ENCODE measurements at regions not wholly inside any gene's neighbourhood (a gene's known extent, or its start where the extent isn't known, plus 50 kb on each side); places are given as distances from the start of the nearest gene placed in this dataset.
"Not testable (repeated sequence)": the region's sequence is repeated elsewhere in the genome, so short reads cannot be mapped to it uniquely, and the experiment has no call there.

- DNase-seq = no peak
Measured at GRCh38 chr5:17089001-17089400, 128.4 kb upstream of the BASP1 start.

- DNase-seq = no peak
Measured at GRCh38 chr5:17089690-17090089, 127.7 kb upstream of the BASP1 start.

- DNase-seq = no peak
Measured at GRCh38 chr5:17090839-17091238, 126.6 kb upstream of the BASP1 start.

- no peak for DNase-seq
Measured at GRCh38 chr5:17094830-17095229, 122.6 kb upstream of the BASP1 start.

- peak; percentile 1 for DNase-seq
Measured at GRCh38 chr5:17096952-17097695, 120.3 kb upstream of the BASP1 start.

GRCh38 chr5:17099946-17100345, 117.5 kb upstream of the BASP1 start:
- no peak for DNase-seq

GRCh38 chr5:17103461-17103860, 114.0 kb upstream of the BASP1 start:
- DNase-seq = no peak

GRCh38 chr5:17105744-17106418, 111.5 kb upstream of the BASP1 start:
- DNase-seq = no peak

- no peak for DNase-seq
Measured at GRCh38 chr5:17106521-17106920, 110.9 kb upstream of the BASP1 start.

GRCh38 chr5:17112091-17112716, 105.2 kb upstream of the BASP1 start:
- DNase-seq = not testable (repeated sequence)

GRCh38 chr5:17113174-17113958, 104.1 kb upstream of the BASP1 start:
- no peak for DNase-seq

- DNase-seq = no peak
Measured at GRCh38 chr5:17114233-17114632, 103.2 kb upstream of the BASP1 start.

GRCh38 chr5:17114715-17115599, 102.5 kb upstream of the BASP1 start:
- no peak for DNase-seq

GRCh38 chr5:17115855-17116254, 101.6 kb upstream of the BASP1 start:
- DNase-seq = no peak

GRCh38 chr5:17118631-17119030, 98.8 kb upstream of the BASP1 start:
- no peak for DNase-seq

- DNase-seq = no peak
Measured at GRCh38 chr5:17120209-17120608, 97.2 kb upstream of the BASP1 start.

GRCh38 chr5:17121776-17122175, 95.7 kb upstream of the BASP1 start:
- DNase-seq = no peak

GRCh38 chr5:17123010-17123409, 94.4 kb upstream of the BASP1 start:
- DNase-seq = no peak

- DNase-seq = not testable (repeated sequence)
Measured at GRCh38 chr5:17123773-17124172, 93.7 kb upstream of the BASP1 start.

- no peak for DNase-seq
Measured at GRCh38 chr5:17127743-17128231, 89.6 kb upstream of the BASP1 start.

- no peak for DNase-seq
Measured at GRCh38 chr5:17129093-17129849, 88.2 kb upstream of the BASP1 start.
